ENCODE measurements at regions not wholly inside any gene's neighbourhood (a gene's known extent, or its start where the extent isn't known, plus 50 kb on each side); places are given as distances from the start of the nearest gene placed in this dataset.

DNA sequence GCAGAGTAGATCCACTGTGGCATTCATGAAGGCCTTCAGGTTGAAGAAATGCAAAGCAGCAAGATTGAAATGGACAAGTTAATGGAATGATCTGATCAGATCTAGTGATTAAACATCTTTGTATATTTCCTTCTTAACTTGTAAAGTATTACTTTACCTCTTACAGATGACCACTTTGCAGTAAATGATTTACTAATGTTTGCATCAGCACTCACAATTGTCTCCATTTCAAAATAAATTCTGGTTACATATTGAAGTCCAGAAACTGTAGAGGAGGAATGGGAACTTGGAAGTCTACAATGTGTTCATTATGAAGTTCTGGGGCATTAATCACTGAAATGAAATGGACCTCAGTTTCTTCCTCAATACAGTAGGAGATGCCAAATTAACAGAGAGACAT is 380.8 kb downstream of the FOXO1 start:
- Mint-ChIP-seq H3K27ac (ENCODE audit: unreplicated experiment) (no peak overlapping the region), H3K27me3 (ENCODE audit: unreplicated experiment) (peaks cover 44% of the 10 kb centered on the region), H3K4me3 (ENCODE audit: unreplicated experiment) (no peak overlapping the region), H3K36me3 (ENCODE audit: unreplicated experiment) (no peaks in the 10 kb centered on the region), H3K4me1 (ENCODE audit: unreplicated experiment) (no peaks in the 10 kb centered on the region), H3K9me3 (ENCODE audit: unreplicated experiment) (no peaks in the 10 kb centered on the region)
- no peak for DNase-seq (ENCODE audit: extremely low spot score, unreplicated experiment)
- TF ChIP-seq, protein P1, sequence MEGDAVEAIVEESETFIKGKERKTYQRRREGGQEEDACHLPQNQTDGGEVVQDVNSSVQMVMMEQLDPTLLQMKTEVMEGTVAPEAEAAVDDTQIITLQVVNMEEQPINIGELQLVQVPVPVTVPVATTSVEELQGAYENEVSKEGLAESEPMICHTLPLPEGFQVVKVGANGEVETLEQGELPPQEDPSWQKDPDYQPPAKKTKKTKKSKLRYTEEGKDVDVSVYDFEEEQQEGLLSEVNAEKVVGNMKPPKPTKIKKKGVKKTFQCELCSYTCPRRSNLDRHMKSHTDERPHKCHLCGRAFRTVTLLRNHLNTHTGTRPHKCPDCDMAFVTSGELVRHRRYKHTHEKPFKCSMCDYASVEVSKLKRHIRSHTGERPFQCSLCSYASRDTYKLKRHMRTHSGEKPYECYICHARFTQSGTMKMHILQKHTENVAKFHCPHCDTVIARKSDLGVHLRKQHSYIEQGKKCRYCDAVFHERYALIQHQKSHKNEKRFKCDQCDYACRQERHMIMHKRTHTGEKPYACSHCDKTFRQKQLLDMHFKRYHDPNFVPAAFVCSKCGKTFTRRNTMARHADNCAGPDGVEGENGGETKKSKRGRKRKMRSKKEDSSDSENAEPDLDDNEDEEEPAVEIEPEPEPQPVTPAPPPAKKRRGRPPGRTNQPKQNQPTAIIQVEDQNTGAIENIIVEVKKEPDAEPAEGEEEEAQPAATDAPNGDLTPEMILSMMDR (IDR thresholded peaks at IDR 0.05): no peak

DNA sequence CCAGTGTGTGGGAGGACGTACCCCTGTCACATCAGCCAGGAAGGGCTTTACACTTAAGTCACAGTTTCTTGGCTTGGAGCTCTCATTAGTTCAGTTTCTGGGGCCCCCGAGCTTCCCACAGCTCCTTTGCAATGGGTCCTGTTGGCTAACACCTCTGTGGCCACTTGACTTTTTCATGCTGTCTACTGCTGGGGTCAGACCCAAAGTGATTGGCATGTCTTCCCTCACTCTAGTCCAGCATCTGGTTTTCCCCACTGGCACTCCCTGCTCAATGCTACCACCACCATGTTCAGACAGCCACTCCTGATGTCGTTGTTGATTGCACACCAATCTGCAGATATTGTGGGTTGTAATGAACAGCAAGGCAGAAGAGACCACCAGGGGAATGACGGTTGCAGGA is 379.0 kb downstream of the FOXO1 start:
- TF ChIP-seq, protein P1 (IDR thresholded peaks at IDR 0.05): no peak
- DNase-seq (ENCODE audit: extremely low spot score, unreplicated experiment): no peak
- no peak overlapping the region for H3K4me3 Mint-ChIP-seq (ENCODE audit: unreplicated experiment)
- no peak overlapping the region for H3K27ac Mint-ChIP-seq (ENCODE audit: unreplicated experiment)
- no peaks in the 10 kb centered on the region for H3K4me1 Mint-ChIP-seq (ENCODE audit: unreplicated experiment)
- no peaks in the 10 kb centered on the region for H3K9me3 Mint-ChIP-seq (ENCODE audit: unreplicated experiment)
- peaks cover 41% of the 10 kb centered on the region for H3K27me3 Mint-ChIP-seq (ENCODE audit: unreplicated experiment)
- H3K36me3 Mint-ChIP-seq (ENCODE audit: unreplicated experiment): no peaks in the 10 kb centered on the region

DNA sequence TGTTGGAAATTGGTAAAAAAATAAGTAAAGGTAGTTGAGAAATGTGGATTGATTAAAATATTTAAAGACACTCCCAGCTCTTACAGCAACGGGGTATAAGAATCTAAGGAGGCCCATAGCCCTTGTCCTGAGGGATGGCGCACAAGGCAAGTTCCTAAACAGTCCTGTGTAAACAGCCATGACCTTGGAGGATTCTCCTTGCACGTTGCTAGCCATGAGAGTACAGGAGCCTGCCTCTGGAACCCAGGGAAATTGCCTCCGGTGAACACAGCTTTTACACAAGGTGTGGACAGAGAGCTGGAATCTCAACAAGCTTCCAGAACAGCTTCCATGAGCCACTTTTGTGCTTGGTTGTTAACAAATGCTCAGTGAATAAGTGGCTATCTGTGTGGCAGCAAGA is 378.2 kb downstream of the FOXO1 start:
- Mint-ChIP-seq H3K27ac (ENCODE audit: unreplicated experiment) (no peak overlapping the region), H3K9me3 (ENCODE audit: unreplicated experiment) (no peaks in the 10 kb centered on the region), H3K27me3 (ENCODE audit: unreplicated experiment) (peaks cover 37% of the 10 kb centered on the region), H3K4me1 (ENCODE audit: unreplicated experiment) (no peaks in the 10 kb centered on the region), H3K4me3 (ENCODE audit: unreplicated experiment) (no peak overlapping the region), H3K36me3 (ENCODE audit: unreplicated experiment) (no peaks in the 10 kb centered on the region)
- no peak for DNase-seq (ENCODE audit: extremely low spot score, unreplicated experiment)
- TF ChIP-seq, protein P1 (IDR thresholded peaks at IDR 0.05): no peak

DNA sequence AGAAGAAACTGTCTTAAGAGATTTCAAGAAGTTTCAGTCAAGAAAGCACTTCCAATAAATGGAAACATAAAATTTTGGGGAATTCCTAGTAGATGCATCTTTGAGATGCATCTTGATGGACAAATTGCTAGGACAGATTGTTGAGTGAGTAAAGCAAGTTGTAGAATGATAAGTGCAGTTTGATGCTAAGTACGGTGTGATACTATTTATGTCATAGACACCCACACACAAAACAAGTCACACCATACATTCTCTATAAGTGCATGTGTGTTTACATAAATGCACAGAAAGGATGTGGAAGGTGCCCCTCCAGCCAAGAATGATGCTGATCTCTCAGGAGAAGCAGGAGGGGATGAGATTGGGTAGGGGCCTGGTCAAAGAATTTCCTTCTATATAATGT is 375.7 kb downstream of the FOXO1 start:
- no peak for DNase-seq (ENCODE audit: extremely low spot score, unreplicated experiment)
- Mint-ChIP-seq H3K9me3 (ENCODE audit: unreplicated experiment) (peaks cover under 1% of the 10 kb centered on the region), H3K27ac (ENCODE audit: unreplicated experiment) (no peak overlapping the region), H3K27me3 (ENCODE audit: unreplicated experiment) (peaks cover 16% of the 10 kb centered on the region), H3K4me3 (ENCODE audit: unreplicated experiment) (no peak overlapping the region), H3K4me1 (ENCODE audit: unreplicated experiment) (no peaks in the 10 kb centered on the region), H3K36me3 (ENCODE audit: unreplicated experiment) (no peaks in the 10 kb centered on the region)
- TF ChIP-seq, protein P1 (IDR thresholded peaks at IDR 0.05): no peak

DNA sequence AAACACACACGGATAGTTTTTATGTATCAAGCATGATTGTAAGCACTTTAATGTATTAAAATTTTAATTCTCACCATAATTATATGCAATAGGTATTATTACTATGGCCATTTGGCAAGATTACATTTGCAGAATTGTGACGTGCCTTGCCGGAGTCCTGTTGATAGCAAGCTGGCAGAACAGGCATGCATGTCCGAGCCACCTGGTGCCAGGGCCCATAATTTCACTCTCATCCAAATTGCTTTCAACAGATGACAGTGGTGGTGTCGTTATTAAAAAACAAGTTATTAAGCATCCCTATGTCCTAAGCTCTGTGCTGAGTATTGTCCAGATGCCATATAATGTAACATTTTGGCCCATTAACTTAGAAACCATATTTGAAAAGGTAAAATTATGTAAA is 374.3 kb downstream of the FOXO1 start:
- peaks cover 6% of the 10 kb centered on the region for H3K27me3 Mint-ChIP-seq (ENCODE audit: unreplicated experiment)
- no peak for DNase-seq (ENCODE audit: extremely low spot score, unreplicated experiment)
- TF ChIP-seq, protein P1 (IDR thresholded peaks at IDR 0.05): no peak
- no peaks in the 10 kb centered on the region for H3K4me1 Mint-ChIP-seq (ENCODE audit: unreplicated experiment)
- peaks cover 6% of the 10 kb centered on the region for H3K9me3 Mint-ChIP-seq (ENCODE audit: unreplicated experiment)
- no peaks in the 10 kb centered on the region for H3K36me3 Mint-ChIP-seq (ENCODE audit: unreplicated experiment)
- no peak overlapping the region for H3K27ac Mint-ChIP-seq (ENCODE audit: unreplicated experiment)
- no peak overlapping the region for H3K4me3 Mint-ChIP-seq (ENCODE audit: unreplicated experiment)
